Stimulated activated CD8-positive, alpha-beta memory T cell treated with anti-CD3 and anti-CD28 coated beads, Interleukin-7, amount 100 ng/mL, for 4 hours (primary cell): ENCODE measurements at regions not wholly inside any gene's neighbourhood (a gene's known extent, or its start where the extent isn't known, plus 50 kb on each side); places are given as distances from the start of the nearest gene placed in this dataset.
"Not testable (repeated sequence)": the region's sequence is repeated elsewhere in the genome, so short reads cannot be mapped to it uniquely, and the experiment has no call there.

ENCODE experiments used
- DNase-seq, 2 donors: peaks; one replicate each; pipeline ENCODE4 v3.0.0-alpha.2; 2020; ENCODE audit warnings: low read depth in 2 of 2

DNA sequence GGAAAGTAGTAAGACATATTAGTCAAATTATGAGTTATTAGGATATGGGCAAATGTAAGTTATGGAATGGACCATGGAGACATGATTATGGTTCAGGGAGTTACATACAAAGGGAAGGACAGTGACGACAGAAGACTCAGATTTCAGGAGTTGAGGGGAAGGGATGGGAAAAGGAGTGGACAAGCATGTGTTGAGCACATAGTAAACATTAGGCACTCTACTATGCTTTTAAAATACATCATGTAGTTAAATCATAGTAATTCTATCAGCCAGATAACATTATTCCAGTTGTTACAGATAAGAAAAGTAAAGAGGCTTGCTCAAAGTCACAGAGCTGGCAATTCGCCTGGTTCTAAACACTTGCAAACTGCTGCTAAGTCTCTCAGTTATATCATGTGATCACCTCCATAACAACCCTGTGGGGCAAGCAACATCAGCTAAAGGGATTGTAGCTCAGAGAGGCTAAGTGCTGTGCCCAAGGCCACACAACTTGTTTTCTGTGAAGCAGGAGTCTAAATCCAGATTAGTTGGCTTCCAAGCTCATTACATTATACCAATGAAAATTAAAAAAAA lies 115.2 kb upstream of the MDFIC start:
- no peak for DNase-seq

DNA sequence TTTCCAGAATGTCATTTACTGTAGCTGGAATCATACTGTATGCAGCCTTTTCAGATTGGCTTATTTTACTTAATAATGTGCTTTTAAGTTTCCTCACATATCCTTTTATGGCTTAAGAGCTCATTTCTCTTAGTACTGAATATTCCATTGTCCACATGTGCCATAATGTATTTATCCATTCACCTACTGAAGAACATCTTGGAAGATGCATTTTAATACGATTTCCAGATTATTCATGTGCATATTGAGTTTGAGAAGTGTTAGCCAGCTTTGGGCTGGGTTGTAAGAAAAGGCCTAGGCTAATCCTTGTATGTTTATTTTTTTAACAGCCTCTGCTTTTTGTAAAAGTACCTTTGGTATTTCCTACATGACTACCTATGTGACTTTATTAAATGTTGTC lies 109.3 kb upstream of the MDFIC start:
- DNase-seq, result no peak

DNA sequence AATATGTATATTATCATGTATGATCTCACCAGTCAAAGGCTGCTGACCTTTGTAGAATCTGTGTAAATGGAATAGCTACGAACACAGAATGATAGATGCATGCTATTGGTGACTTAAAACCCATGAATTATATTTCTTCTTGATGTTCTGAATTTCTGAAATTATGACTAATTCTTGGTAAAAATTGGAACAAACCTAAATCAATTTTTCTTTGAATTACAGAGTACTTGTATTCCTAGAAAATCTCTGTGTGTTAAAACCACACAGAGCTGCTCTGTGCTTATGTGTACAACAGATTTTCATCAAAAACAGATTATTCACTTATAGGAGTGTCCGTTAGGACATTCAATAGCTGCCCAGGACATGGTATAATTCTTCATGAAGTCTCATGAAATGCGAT lies 108.3 kb upstream of the MDFIC start:
- no peak for DNase-seq

DNA sequence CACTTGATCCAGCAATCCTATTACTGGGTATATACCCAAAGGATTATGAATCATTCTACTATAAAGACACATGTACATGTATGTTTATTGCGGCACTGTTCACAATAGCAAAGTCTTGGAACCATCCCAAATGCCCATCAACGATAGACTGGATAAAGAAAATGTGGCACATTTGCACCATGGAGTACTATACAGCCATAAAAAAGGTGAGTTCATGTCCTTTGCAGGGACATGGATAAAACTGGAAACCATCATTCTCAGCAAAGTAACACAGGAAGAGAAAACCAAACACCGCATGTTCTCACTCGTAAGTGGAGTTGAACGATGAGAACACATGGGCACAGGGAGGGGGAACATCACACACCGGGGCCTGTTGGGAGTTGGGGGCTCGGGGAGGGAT lies 104.9 kb upstream of the MDFIC start:
- DNase-seq, result not testable (repeated sequence)

DNA sequence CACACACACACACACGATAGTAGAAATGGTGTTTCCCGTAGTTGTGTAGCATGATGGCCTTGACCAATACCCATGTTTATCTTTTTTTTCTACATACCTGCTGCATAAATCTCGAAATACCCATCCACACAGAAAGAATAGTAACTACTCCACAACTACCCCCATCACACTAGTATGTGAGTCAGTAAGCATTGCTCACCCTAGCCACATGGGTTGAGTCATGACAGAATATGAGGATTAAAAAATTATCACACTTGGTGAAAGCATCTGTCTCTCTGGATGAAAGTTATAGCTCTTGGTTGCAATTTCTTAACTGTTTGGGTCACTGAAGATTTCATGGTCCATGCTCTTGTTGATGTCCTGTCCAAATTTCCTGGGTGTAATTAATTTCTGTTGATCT lies 103.4 kb upstream of the MDFIC start:
- DNase-seq, result no peak

DNA sequence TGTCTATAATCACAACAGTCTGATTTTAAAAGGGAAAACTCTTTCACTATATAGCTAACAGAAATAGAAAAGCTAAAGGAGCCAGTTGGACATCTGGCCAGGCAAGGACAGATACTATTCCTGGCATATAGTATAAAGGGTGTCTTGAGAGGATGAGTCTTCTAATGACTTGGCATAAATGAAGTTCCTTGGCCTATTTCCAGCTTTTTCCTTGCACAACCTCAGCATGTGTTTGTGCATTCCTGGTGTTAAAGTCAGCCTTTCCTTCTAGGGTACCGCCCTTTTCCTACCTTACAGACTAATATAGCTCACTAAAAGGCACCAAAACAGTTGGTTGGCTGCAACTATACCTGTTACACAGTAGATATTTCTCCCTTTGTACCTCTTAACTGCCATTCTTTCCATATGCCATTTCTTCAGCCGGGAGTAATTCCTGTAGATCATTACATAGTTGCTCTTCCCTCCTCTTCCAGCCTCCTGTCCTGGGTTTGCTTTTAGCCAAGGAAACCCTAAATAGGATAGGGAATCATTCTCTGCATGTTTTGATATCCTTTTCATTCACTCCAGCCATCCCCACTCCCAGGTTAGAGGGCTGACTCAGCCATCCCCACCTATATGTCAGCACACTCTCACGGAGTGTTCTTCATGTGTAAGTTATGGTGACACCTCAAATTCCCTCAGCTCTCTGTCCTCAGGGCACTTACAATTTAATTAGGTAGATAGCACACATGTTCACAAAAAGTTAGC lies 102.1 kb upstream of the MDFIC start:
- DNase-seq, result no peak

DNA sequence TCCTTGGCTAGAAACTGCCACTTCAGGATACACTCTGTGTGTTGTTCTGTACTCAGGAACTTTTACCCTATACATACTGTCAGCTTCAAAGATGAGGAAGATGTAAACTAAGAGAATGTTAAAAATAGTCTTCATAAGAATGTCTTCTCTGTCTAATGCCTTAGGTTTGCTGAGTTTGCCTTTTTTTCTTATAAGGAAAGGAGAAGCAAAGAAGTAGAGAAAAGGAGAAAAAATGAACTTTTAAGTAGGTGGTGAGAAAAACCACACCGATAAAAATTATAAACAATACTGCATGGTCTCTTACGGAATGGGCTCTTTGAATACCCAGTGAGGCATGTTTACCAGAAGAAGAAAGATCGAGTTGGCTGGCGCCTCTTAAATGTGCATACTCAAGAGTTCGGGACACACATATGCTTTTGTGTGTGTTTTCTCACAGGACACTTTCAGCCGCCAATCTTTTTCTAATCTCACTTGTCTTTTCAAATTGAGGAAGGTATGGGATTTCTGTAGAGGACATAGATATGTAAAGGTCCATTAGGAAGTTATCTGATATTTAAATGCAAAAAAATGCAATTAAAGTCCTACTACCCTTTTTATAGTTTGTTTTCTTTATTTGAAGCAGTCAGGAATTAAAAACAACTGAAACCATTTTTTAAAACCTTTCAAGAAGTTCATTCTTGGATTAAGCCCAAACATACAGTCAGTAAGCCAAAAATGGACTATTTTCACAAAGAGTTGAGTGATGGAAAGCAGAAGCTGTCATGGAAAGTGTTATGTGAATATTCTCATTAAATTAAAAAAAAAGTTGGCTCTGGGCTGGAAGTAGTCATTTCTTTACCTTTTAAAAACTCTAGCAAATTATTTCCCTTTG lies 100.6 kb upstream of the MDFIC start:
- no peak for DNase-seq

DNA sequence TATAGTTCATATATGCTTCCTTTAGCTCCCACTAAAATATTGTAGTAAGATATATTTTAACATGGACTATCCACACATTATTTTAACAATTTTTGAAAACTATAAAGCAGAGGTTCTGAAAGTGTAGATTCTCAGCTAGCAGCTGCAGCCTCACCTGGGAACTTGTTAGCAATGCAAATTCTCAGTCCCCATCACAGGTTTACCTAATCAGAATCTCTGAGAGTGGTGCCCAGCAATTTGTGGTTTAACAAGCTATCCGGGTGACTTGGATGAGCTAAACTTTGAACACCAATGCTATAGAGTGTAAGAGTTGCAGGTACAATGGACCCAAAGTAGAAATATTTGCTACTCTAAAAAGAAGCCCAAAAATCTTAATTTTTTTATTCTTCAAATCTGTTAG lies 99.8 kb upstream of the MDFIC start:
- no peak for DNase-seq

DNA sequence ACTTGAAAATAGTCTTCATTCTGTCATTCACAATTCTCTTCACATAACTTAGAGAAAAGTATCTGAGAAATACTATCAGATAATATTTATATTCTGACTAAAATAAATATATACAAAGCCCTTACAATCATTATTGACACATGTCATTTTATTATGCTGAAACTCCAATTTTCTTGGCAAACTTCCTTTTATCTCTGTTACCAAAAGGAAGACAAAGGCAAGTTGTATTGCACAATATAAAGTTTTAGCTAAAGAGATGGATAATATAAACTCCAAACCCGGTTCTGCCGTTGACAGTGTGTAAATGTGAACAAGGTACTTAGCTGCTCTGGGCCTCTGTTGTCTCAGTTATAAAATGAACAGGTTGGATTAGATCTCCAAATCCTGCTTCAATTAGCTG lies 99.0 kb upstream of the MDFIC start:
- no peak for DNase-seq

DNA sequence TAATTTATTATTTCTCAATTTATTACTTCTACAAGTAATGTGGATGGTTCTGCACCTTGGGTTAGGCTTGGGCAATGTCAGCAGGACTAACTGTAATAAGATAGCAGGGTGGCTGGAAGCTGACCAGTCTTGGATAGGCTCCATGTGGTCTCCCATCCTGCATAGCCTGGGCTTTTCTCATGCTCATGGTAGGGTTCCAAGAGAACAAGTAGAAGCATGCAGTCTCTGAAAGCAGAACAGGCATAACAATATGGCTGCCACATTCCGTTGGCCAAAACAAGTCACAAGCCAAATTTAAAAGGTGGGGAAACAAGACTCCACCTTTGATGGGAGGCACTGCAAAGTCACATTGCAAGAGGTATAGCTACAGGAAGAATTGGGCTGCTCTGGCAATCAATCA lies 98.6 kb upstream of the MDFIC start:
- no peak for DNase-seq

DNA sequence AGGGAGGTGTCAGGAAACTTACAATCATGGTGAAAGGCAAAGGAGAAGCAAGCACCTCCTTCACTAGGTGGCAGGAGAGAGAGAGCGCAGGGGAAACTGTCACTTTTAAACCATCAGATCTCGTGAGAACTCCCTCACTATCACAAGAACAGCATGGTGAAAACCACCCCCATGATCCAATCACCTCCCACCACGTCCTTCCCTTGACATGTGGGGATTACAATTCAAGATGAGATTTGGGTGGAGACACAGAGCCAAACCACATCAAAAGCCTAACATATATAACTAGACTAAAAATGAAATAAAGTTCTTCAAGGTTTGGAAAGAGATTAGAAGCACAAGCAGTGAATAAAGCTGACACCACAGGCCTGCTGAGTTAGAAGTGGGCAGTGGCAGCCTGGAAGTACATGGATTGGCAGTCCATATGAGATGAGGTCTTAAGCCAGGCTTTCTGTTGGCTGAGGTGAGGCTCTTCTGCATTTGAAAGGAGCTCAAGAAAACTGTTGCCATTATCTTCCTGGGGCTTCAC lies 96.4 kb upstream of the MDFIC start:
- DNase-seq, result peak in 1 of 2 donors; percentile 2

DNA sequence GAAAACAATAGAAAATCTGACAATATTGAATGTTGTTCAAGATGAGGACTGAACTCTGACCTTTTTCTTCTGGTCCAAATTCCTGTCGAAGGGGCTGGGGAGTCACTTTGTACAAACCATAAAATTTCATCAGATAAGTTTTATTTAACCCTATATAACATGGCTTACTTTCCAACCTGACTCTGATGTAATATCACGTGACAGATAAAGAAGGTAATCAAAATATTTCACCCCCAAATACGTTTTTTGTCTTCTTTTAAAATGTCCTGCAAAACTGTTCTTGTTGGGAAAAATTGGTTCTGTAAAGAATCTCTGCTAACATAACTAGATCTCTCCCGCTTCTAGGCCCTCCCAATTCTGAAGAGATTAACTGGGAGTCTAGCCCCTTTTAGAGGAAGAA lies 90.9 kb upstream of the MDFIC start:
- no peak for DNase-seq

DNA sequence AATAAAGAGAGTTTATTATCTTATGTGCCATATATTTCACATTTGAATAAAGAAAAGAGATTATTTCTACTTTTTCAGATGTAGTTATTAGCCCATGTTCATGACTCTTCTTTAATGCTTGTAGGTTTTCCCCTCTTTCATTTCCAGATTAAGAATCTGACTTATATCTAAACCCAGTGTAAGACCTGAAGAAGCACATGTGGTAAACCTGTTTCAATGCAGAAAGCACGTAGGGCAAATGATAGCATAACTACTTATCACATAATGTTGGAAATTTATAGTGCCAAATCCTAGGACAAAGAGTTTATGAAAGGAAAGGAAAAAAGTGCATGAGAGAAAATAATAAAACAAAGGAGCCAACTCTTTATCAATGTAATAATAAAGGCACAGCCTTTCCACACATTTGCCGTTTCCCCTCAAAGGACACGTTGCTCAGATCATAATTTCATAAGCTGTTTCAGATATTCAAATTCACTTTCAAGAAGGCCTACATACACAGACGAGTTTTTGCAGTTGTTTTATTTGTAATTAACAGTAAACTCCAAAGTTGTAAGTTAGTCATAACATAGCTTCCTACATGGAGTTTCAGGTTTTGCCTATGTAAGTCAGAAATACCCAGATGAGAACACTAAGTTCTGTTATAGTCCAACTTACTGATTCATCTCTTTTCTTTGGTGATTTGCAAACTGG lies 88.8 kb upstream of the MDFIC start:
- DNase-seq, result no peak

DNA sequence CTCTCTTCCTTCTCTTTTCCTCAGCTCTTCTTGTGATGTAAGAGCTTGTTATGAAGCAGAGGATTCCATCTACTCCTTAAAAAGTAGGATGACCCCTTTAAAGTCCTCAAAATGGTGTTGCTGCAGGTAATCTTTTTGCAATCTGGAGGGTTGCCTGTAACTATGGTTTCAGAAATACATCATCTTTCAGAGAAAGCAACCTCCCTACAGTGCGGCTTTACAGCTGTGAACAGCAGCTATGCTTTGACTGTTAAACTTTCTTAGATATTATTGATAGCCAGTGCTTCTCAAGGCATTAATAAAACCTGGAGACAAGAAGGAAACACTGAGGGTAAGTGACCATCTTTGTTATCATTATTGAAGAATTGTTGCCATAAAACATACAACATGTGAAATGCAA lies 86.6 kb upstream of the MDFIC start:
- no peak for DNase-seq

DNA sequence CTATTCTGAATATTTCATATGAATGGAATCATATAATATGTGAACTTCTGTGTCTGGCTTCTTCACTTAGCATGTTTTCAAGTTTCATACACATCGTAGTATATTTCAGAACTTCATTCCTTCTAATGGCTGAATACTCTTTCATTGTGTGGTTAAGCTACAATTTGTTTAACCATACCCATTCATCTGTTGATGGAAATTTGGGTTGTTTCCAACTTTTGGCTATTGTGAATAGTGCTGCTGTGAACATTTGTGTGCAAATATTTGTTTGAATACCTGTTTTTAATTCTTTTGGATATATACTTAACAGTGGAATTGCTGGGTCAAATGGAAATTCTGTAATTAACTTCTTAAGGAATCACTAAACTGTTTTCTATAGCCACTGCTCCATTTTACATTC lies 86.0 kb upstream of the MDFIC start:
- no peak for DNase-seq

DNA sequence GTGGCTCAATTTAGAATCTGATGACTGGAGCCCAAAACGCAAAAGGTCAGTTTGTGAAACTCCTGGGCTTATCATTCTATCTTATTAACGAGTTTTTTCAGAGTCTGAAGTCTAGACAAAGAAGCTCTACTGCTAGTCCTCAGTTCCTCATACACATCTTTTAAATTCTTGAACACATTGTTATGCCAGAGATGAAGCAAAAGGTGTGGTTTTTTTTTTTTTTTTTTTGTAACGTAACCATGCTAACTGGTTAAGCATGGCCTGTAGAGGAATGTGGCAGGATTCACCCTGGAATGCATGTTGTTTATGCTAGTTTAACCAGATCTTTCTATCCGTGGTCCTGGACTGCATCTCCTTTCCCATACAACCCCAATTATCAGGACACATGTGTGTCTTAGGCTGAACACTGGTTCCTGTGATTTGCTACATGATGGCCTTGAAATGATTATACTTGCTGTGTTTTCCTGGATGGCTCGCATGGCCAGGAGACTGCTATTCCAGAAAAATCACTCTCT lies 79.3 kb upstream of the MDFIC start:
- no peak for DNase-seq

DNA sequence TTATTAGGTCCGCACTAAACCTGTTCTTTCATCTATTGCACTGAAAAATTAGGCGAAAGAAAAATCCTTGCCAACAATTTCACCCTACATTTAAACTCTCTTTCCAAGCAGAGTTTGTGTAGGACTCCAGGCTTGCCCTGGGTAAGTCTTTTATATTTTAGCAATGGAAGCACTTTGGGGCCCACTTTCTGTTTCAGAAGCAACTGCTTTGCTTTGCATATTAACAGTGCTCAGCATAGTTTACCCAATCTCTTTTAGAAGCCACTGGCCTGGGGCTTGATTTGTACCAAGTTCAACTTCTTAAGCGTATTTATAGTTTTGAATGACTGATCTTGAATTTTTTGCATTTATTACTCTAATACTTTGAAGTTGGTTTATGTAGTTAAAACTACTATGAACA lies 78.8 kb upstream of the MDFIC start:
- no peak for DNase-seq

DNA sequence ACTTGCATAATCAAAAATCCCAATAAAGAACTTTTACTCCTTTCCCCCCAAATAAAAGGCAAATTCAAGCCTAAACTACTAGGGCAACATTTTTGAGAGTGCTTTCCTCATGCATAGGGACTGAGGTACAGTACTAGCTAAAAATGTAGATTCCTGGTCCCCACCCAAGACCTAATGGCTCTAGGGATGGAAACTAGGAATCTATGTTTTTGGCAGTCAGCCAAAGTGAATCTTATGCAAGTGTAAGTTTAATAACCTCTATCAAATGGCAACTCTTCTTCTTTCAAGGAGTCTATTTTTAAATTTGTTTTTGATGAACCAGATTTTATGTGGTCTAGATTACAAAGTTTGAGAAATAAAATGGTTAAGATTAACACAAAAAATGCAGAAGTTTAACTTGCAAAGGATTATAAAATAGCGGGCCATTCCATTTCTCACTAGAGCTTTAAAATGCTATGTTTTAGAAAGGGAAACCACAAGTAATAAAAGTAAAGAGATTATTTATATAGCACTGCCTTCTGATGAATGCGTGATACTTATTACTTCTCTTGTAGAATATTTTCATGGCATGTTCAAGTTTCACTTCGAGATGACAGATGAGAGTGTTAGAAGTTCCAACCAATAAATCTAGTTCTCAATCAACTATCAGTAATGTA lies 70.4 kb upstream of the MDFIC start:
- DNase-seq, result no peak

DNA sequence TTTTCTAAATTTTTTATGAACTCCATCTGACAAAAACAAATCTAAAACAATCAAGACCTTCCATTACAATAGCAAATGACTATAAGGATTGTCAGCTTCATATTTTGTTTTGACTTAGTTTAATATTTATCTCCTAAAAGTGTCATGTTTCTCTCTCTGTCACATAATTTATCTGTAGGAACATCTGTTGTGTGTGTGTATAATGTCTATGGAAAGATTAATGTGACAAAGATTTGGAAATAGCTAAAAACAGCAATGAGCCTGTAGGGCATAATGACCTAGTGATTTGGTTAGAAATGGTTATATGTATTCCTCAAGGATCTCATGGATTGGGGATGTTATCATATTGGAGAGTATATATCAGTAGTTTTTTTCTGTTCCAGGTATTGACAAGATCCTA lies 69.6 kb upstream of the MDFIC start:
- no peak for DNase-seq

DNA sequence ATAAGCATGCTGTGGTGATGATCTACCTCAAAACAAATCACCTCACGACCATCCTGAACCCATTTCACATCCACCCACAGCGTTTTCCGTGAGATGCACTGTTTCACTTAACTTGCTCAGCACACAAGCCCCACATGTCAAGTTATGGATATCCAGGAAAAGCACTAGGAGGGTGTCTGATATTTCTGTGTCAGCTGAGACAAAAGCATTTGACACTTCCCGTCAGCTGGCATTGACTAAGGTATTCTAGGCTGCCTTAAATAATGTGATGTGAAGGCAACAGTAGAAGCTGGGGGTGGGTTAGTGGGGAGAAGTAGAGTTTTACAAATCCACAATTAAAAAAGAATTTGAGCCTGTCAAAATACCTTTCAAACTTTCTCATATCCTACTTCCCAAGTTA lies 68.7 kb upstream of the MDFIC start:
- no peak for DNase-seq

DNA sequence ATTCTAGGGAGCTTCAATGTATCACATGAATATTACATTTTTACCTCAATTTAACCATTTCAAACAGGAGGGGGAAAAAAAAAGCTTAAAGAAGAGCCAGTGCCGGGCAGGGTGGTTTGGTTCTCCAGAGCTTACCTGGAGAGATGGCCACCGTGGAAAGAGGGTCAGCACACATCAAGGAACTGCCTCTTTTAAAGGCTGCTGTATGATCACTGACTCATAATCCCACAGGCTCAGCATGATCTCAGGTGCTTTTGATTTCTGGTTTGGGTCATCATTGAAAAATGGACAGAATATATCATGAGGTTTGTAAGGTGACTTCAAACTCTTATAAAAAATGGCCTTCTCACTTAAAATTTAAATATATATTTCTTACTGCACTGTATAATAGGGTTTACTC lies 67.5 kb upstream of the MDFIC start:
- DNase-seq, result no peak
